IPS-18c (cell line): ENCODE measurements at regions not wholly inside any gene's neighbourhood (a gene's known extent, or its start where the extent isn't known, plus 50 kb on each side); places are given as distances from the start of the nearest gene placed in this dataset.
A peak's percentile ranks its signal among the peaks of the same experiment; 100 is the strongest.

Experiments
- H3K4me3 ChIP-seq: 2 replicates; pipeline ENCODE4 v1.7.0; 2013; ENCODE audit warnings: low read depth, mild to moderate bottlenecking, low read length, moderate library complexity; ENCODE audit not compliant: insufficient read depth
- H3K9me3 ChIP-seq: one replicate; pipeline ENCODE4 v1.6.1; 2013; ENCODE audit warnings: mild to moderate bottlenecking, low read length, moderate library complexity; ENCODE audit not compliant: control insufficient read depth, insufficient read depth

DNA sequence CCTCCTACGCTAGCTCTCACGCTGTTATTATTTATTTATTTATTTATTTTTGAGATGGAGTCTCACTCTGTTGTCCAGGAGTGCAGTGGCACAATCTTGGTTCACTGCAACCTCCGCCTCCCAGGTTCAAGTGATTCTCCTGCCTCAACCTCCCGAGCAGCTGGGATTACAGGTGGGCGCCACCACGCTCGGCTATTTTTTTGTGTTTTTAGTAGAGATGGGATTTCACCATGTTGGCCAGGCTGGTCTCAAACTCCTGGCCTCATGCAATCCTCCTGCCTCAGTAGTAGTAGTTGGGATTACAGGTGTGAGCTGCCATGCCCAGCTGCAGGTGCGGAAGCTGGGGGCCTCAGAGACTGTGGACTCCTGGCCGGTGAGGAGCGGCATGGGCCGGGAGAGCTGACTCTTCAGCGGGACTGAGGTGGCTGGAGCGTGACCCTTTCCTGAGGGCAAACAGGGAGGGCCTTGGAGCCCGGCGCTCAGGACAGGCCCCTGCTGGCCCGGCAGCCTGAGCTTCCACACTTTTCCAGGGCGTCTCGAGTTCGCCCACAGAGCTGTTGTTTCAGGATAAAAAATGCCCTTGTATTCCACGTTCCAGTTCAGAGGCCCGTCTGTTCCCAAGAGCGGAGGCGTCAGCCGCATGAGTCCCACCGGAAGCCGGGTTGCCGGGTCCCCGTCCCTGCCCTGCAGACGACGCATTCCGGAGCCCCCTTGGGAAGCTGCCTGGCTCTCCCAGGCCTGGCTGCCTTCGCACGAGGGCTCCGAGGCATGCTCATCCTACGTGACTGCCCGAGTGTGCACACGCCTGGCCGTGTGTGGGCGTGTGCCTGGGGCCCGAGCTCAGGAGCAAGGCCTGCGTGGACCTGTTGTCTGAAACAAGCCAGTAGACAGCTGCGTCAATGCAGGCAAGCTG is 126.2 kb downstream of the SIK1 start:
- Histone ChIP-seq H3K9me3 (no peaks in the 10 kb centered on the region), H3K4me3 (no peak overlapping the region)

DNA sequence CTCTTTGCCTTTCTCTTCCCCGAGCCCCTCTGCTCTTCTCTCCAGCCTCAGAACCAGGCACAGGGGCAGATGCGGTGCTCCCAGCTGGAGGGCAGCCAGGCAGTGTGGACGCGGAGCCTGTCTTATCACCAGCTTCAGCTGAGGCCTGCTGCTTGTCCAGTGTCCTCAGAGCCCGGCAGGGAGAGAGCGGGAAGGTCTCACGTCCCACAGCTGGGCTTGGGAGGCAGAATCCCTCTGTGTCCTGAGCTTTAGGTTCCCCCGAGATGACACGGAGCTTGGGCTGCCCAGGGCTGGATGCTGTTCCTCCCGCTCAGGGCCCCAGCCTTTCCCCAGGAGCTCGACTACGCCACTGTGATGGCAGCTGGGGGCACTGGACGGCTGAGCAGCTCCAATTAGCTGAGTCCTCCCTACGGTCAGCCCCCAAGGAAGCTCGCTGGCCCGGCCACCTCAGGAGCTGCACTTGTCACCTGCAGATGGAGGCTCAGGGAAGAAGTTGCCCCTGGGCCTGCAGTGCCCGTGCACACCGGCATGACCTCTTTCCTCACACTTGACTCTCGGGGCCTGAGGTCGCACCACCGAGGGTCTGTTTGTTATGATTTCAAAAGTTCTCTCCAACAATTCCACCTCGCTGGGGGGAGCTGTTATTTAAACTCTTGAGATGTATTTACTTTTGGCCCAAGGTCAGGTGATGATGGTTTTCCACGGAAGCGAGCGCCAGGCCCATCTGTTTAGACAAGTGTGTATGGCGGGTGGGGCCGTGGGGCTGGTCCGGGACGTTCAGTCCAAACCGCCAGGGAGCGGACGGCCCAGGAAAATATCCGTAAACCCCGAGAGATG is 127.3 kb downstream of the SIK1 start:
- H3K9me3 ChIP-seq = no peaks in the 10 kb centered on the region
- no peak overlapping the region for H3K4me3 ChIP-seq

DNA sequence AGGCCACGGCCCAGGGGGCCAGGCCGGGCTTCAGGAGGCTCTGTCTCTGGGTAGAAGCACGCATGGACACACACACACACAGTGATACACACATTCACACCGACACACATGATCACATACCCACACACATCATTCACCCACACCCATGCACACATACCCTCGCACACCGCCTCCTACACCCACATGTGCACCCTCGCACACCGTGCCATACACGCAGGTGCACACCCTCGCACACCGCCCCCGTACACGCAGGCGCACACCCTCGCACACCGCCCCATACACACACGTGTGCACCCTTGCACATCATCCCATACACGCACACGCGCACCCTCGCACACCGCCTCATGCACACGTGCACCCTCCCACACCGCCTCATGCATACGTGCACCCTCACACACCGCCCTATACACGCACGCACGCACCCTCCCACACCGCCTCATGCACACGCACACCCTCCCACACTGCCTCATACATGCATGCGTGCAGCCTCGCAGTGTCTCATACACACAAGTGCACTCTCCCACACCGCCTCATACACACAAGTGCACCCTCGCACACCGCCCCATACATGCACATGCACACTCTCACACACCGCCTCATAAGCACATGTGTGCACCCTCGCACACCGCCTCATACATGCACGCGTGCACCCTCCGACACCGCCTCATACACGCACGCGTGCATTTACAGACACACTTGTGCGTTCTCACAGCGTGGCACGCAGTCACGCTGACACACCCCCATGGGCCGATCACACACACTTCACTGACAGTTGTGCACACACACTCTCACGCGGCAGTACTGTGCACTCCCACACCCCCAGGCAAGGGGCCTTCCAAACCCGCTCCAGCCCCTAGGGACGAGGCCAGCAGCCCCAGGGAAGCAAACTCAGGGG is 128.1 kb downstream of the SIK1 start:
- no peak overlapping the region for H3K4me3 ChIP-seq
- H3K9me3 ChIP-seq = no peaks in the 10 kb centered on the region

DNA sequence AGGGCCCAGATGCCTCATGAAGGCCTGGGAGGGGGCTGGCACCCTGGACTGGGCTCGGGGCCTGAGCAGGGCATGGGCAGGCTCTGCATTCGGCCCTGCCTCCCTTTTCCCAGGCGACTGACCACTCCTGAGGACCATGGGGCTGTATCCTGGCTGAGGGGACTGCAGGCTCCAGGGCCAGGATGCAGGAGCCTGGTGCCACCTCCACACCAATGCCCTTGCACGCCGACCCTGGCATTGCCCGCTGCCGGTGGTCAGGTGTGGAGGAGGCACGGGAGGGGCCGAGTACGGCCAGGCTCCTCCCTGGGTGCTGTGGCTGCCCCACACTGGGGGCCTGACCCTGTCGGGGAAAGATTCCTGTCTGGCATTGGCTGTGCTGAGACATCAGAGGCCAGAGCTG is 128.9 kb downstream of the SIK1 start:
- Histone ChIP-seq H3K9me3 (no peaks in the 10 kb centered on the region), H3K4me3 (no peak overlapping the region)

DNA sequence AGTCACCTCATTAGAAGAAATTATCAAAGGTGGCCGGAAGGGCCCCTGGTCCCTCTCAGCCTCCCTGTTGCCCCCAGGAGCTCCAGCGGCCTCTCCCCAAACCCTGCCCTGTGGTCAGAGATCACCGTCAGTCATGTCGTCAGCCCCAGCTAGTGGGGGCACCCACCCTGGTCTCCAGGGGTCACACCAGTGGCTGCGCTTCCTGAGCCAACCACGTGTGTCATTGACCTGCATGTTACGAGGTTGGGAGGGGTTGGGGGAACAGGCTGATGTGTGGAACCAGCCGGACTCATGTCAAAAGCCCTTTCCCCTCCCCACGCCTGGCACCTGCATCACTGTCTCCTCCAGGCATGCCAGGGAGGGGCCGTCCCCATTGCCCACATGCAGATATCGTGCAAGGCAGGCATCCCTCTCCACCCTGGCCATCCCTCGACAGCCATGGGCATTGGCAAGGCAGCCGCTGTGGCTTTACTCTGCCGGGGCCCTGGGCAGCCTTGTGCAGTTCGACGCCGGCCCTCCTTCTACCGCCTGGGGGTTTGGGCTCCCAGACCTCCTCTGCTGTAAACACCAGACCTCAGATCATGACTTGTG is 128.7 kb downstream of the CRYAA start:
- Histone ChIP-seq H3K9me3 (no peaks in the 10 kb centered on the region), H3K4me3 (no peak overlapping the region)

DNA sequence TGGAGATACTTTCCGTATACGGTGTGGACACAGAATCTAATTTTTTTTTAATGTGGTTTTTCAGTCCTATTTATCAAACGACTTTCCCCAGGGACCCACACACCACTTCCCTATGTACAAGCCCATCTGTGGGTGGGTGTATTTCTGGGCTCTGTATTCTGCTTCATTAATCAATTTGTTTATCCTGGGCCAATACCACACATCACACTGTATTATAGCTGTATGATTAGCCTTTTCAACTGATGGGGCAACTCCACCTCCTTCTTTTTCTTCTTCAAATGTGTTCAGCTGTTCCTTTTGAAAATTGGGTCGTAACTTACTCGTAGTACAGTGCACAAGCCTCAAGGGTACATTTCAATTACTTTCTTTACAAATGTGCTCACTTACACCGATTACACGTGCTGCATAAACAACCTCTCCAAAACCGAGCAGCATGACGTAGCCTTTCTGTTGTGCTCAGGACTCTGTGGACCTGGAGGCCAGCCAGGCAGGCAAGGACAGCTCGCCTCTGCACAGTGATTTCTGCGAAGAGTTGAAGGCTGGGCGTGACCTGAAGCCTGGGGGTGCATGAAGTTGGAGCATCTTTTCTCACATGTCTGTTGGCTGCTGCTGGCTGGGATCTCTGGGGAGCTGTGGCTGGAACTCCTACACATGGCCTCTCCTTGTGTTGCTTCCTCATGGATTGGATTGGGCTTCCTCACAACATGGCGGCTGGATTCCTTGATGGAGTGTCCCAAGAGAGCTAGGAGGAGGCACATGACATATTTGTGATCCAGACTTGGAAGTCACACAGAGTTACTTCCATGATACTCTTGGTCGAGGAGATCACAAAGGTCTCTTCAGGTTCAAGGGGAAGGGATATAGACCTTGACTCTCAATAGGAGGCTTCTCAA is 126.5 kb downstream of the CRYAA start:
- Histone ChIP-seq H3K9me3 (no peaks in the 10 kb centered on the region), H3K4me3 (no peak overlapping the region)

DNA sequence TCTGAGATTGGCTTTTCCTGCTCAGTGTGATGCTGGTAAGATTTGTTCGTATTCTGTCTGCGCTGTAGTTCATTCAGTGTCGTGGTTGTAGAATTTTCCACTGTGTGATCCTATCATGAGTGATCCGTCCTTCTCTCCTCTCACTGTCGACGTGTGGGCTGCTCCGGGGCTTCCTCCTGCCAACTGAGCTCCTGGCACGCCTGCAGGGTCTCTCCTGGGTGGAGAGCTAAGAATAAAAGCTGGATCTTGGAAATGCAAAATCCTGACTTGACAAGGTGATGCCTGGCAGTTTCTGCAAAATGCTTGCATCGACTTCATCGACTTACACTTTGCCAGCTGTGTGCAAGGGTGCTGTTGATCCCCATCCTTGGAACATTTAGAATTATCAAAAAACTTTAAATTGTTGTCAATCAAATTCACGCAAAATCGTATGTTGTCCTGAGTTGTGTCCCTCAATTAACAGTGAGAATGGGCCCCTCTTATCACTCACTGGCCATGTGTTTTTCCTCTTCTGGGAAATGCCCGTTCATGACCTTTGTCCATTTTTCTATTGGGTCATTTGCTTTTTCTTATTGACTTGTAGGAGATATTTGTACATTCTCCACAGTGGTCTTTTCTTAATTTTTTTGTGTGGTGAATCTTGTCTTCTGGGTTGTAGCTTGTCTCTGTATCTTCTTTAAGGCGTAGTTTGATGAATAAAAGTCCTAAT is 125.5 kb downstream of the CRYAA start:
- no peak overlapping the region for H3K4me3 ChIP-seq

DNA sequence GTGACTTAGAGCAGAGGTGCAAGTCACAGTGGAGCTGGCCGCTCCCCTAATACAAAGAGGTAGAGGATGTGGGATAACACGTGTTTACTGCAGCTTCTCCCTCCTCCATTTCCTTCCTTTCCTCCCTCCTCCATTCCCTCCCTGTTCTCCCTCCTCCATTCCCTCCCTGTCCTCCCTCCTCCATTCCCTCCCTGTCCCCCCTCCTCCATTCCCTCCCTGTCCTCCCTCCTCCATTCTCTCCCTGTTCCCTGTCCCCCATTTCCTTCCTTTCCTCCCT is 124.0 kb downstream of the CRYAA start:
- Histone ChIP-seq H3K4me3 (no peak overlapping the region), H3K9me3 (no peaks in the 10 kb centered on the region)

More for the DNA sequence above, 125.5 kb downstream of the CRYAA start:
- no peaks in the 10 kb centered on the region for H3K9me3 ChIP-seq

DNA sequence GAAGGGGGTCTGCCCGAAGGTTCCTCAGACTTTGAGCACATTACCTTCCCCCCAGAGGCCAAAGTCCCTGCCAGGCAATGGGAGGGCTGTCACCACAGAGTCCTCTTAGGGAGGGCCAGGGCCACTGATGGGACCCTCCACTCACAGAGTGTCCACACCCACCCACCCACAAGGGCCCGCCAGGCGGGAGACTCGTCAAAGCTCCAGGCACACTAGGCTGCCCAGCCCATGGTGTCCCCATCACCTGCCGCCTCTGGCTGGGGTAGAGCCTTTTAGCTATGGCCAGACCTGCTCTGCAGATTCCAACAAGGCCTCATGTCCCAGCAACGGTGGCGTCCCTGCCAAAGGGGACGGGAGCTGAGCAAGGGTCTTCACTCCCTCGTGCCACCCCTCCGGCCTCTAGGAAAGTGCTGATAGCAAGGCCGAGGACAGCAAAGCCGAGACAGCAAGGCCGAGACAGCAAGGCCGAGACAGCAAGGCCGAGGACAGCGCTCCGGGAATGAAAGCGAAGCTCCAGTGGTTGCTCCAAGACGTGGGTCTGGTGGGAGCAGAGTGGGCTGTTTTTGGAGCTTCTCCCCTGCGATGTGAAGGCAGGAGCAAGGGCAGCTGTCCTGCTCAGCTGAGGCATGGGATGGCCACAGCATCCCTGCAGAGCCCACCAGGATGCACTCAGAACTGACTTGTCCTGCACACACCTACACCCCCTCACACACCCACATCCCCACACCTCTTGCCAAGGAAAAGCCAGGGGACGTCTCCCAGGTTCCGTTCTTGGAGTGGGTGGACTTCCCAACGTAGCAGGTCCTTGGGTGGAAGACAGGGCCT is 123.4 kb downstream of the CRYAA start:
- Histone ChIP-seq H3K4me3 (no peak overlapping the region), H3K9me3 (no peaks in the 10 kb centered on the region)

DNA sequence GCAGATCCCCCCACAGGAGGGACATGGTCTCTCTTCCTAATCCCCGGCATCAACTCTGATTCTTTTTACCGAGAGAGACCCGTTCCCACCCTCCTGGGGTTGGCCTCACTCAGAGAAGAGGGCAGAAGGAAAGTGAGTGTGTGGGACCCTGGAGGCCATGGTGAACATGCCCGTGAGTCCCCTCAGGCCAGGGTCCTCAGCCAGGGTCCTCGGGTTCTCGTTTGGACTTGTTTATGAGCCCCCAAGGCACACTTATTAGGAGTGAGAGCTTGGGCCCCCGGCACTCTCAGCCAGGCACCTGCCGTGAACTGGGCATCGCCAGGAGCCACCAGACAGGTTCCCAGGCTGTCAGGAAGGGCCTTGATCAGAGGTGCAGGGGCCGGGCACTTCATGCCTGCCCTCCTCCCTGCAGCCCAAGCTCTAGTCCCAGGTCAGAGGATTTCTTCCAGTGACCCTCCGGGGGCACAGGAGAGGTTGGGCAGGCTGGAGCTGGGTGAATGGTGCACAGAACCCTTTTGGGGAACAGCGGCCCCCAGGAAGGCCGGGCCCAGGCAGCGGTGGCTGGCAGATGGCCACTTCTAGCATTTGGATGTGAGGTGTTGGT is 122.6 kb downstream of the CRYAA start:
- Histone ChIP-seq H3K9me3 (no peaks in the 10 kb centered on the region), H3K4me3 (no peak overlapping the region)

DNA sequence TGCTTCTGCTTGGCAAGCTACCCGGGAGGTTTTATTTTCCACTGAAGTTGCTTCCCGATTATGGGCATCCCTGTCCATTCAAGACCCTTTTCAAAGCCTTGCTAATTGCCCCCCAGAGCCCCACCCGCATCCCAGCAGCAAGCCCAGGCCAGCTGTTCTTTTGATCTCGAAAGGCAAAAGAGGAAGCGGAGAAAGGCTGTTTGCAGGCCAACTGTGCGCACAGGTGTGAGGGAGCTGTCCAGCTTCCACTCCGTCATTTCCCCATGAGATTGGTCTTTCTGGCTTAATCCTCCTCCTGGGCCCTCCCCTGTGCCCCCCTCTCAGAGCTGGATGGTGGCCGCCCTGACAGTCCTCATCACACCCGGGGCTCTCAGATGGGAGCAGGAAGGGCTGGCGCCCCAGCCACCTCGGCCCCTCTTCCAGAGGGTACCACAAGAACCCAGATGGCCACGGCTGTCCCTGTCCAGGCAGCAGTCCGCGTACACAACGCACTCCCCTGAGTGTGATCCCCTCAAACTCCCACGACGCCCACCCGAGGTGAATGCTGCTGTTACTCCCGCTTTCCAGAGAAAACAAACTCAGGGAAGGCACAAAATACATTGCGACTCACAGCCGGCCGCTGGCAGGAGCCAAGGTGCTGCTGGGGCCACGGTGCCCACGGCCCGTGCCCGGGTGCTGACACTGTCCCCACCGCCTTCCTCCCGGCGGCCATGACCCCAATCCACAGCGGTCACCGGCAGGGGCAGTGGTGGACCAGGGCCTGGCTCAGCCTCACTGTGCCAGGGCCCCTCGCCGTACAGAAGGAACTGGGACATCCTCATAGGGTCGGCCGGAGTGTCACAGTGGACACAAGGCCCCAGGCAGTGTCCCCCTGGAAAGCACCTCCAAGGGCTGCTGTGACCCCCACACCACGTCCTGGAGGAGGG is 121.9 kb downstream of the CRYAA start:
- no peaks in the 10 kb centered on the region for H3K9me3 ChIP-seq
- H3K4me3 ChIP-seq = no peak overlapping the region

DNA sequence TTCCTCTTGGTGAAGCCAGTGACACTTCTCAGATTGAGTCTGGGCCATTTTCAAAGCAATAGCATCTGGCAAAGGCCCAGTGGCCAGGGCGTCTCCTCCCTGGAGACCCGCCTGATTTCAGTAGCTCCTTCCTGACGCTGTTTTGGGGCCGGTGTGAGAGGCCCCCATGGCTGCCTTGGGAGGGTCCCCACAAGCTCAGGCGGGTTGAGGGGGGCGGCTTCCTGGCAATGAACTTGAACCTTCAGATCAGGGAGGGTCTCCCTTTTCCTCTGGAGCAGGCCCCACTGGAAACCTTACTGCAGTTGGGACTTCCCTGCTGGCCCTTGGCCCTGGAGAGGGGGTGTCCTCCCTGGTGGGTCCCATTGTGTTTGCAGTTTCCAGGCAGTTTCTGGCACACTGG is 121.2 kb downstream of the CRYAA start:
- Histone ChIP-seq H3K9me3 (no peaks in the 10 kb centered on the region), H3K4me3 (peak overlapping the region; percentile 9; the same call in 1 of the 2 replicates)

DNA sequence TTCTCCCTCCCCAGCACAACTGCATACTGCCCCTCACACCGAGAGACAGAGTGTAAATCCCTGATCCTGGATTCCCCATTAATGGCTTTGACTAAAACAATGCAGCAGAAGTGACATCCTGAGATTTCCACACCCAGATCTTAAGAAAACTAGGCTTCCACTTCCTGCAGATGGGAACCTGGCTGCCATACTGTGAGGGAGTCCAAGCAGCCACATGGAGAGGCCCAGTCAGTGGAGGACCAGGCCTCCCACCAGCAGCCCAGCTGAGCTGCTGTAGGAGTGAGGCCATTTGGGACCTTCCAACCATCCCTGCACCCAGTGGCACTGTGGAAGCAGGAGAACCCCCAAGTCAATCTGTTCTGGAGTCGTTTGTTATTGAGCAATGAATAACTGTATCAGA is 120.6 kb downstream of the CRYAA start:
- Histone ChIP-seq H3K4me3 (no peak overlapping the region), H3K9me3 (no peaks in the 10 kb centered on the region)
